HEK293 (cell line): ENCODE measurements at regions not wholly inside any gene's neighbourhood (a gene's known extent, or its start where the extent isn't known, plus 50 kb on each side); places are given as distances from the start of the nearest gene placed in this dataset.

Experiments
- CTCF ChIA-PET: fragments of 350-600 bp; formaldehyde crosslinking; extraction: SDS; loops from one replicate; lab custom pipeline; 2021; ENCODE audit warnings: antibody characterized with exemption; lab: Yijun Ruan, JAX
- POLR2A ChIA-PET: fragments of 300-600 bp; formaldehyde crosslinking; extraction: SDS; loops from one replicate; lab custom pipeline; 2020; ENCODE audit warnings: antibody characterized with exemption, inconsistent platforms; lab: Yijun Ruan, JAX
- H3K27ac ChIP-seq: fragments of 200-500 bp; sonication (Bioruptor generic); 2 replicates; pipeline ENCODE4 v1.5.1; 2014; ENCODE audit warnings: low read depth, low read length, control low read depth, inconsistent platforms; ENCODE audit errors: extremely low read depth
- H3K36me3 ChIP-seq, 2 experiments: fragments of 200-500 bp in 1 of 2; sonication (Bioruptor generic) in 1 of 2; 1 replicate in 1 of 2; 2 replicates in 1 of 2; pipeline ENCODE4 v1.5.1; 2014 to 2017; ENCODE audit warnings: inconsistent platforms in 2 of 2, low read length in 2 of 2; ENCODE audit not compliant: control insufficient read depth in 2 of 2, insufficient read depth in 1 of 2
- H3K4me1 ChIP-seq: fragments of 200-500 bp; sonication (Bioruptor generic); 2 replicates; pipeline ENCODE4 v1.5.1; 2014; ENCODE audit warnings: mild to moderate bottlenecking, low read length, inconsistent platforms; ENCODE audit not compliant: control insufficient read depth, insufficient read depth
- H3K4me3 ChIP-seq: 2 replicates; pipeline ENCODE4 v1.5.1; 2011; ENCODE audit warnings: low read depth, mild to moderate bottlenecking, control low read depth, low read length, moderate library complexity
- H3K9me3 ChIP-seq: fragments of 200-500 bp; sonication (Bioruptor generic); 2 replicates; pipeline ENCODE4 v1.5.1; 2014; ENCODE audit warnings: low read depth, low read length, inconsistent platforms; ENCODE audit not compliant: control insufficient read depth, insufficient read depth
- GFI1B ChIP-seq: fragments of 450-650 bp; formaldehyde crosslinking; IDR thresholded peaks from 2 replicates; pipeline ENCODE4 v1.5.1; 2016; ENCODE audit warnings: missing biosample characterization, missing genetic modification characterization
- HOXC10 ChIP-seq: sonication (generic); formaldehyde crosslinking; IDR thresholded peaks from 2 replicates; pipeline ENCODE4 v1.8.1; 2023; ENCODE audit warnings: mild to moderate bottlenecking, missing genetic modification reagents
- KLF7 ChIP-seq: fragments of 450-650 bp; formaldehyde crosslinking; IDR thresholded peaks from 2 replicates; pipeline ENCODE4 v1.5.1; 2016; ENCODE audit warnings: missing biosample characterization, missing genetic modification characterization, borderline replicate concordance
- SALL2 ChIP-seq: fragments of 450-650 bp; formaldehyde crosslinking; IDR thresholded peaks from 2 replicates; pipeline ENCODE4 v1.5.0; 2017; ENCODE audit warnings: missing biosample characterization, mild to moderate bottlenecking, missing genetic modification characterization, borderline replicate concordance
- TCF7L2 ChIP-seq: IDR thresholded peaks from 2 replicates; pipeline ENCODE4 v1.6.1; 2011; ENCODE audit warnings: low read depth, mild to moderate bottlenecking, inconsistent platforms, low read length, moderate library complexity, borderline replicate concordance
- YY1 ChIP-seq: fragments of 450-650 bp; formaldehyde crosslinking; IDR thresholded peaks from 2 replicates; pipeline ENCODE4 v1.5.1; 2018; ENCODE audit warnings: missing biosample characterization, missing genetic modification characterization
- ZBTB10 ChIP-seq: fragments of 450-650 bp; formaldehyde crosslinking; IDR thresholded peaks from 2 replicates; pipeline ENCODE4 v1.5.1; 2016; ENCODE audit warnings: missing biosample characterization, missing genetic modification characterization
- ZFP41 ChIP-seq: fragments of 450-650 bp; formaldehyde crosslinking; IDR thresholded peaks from 2 replicates; pipeline ENCODE4 v1.5.1; 2016; ENCODE audit warnings: missing biosample characterization, missing genetic modification characterization, borderline replicate concordance
- ZNF138 ChIP-seq: fragments of 450-650 bp; formaldehyde crosslinking; IDR thresholded peaks from 2 replicates; pipeline ENCODE4 v1.5.1; 2016; ENCODE audit warnings: missing biosample characterization, missing genetic modification characterization, borderline replicate concordance
- ZNF174 ChIP-seq: fragments of 450-650 bp; formaldehyde crosslinking; IDR thresholded peaks from 2 replicates; pipeline ENCODE4 v1.5.0; 2017; ENCODE audit warnings: missing biosample characterization, mild to moderate bottlenecking, missing genetic modification characterization
- ZNF2 ChIP-seq: fragments of 450-650 bp; formaldehyde crosslinking; IDR thresholded peaks from 2 replicates; pipeline ENCODE4 v1.5.1; 2016; ENCODE audit warnings: missing biosample characterization, missing genetic modification characterization
- ZNF214 ChIP-seq: fragments of 450-650 bp; formaldehyde crosslinking; IDR thresholded peaks from 2 replicates; pipeline ENCODE4 v1.5.1; 2017; ENCODE audit warnings: missing biosample characterization, mild to moderate bottlenecking, missing genetic modification characterization, borderline replicate concordance
- ZNF274 ChIP-seq, 2 experiments: fragments of 200-500 bp in 1 of 2; fragments of 450-650 bp in 1 of 2; sonication (Bioruptor generic) in 1 of 2; formaldehyde crosslinking in 1 of 2; IDR thresholded peaks; 2 replicates each; pipeline versions ENCODE4 v1.5.1 to v1.6.1; 2014 to 2016; ENCODE audit warnings: borderline replicate concordance in 1 of 2, inconsistent platforms in 1 of 2, low read length in 1 of 2, missing biosample characterization in 1 of 2, missing genetic modification characterization in 1 of 2
- ZNF280C ChIP-seq: fragments of 450-650 bp; formaldehyde crosslinking; IDR thresholded peaks from 2 replicates; pipeline ENCODE4 v1.5.1; 2016; ENCODE audit warnings: missing biosample characterization, missing genetic modification characterization
- ZNF302 ChIP-seq: fragments of 450-650 bp; formaldehyde crosslinking; IDR thresholded peaks from 2 replicates; pipeline ENCODE4 v1.5.1; 2016; ENCODE audit warnings: missing biosample characterization, missing genetic modification characterization, low read depth
- ZNF394 ChIP-seq: fragments of 450-650 bp; formaldehyde crosslinking; IDR thresholded peaks from 2 replicates; pipeline ENCODE4 v1.5.1; 2016; ENCODE audit warnings: missing biosample characterization, missing genetic modification characterization, mild to moderate bottlenecking, moderate library complexity, borderline replicate concordance
- ZNF404 ChIP-seq: fragments of 450-650 bp; formaldehyde crosslinking; IDR thresholded peaks from 2 replicates; pipeline ENCODE4 v1.5.1; 2017; ENCODE audit warnings: missing biosample characterization, missing genetic modification characterization
- ZNF426 ChIP-seq: fragments of 450-650 bp; formaldehyde crosslinking; IDR thresholded peaks from 2 replicates; pipeline ENCODE4 v1.5.1; 2017; ENCODE audit warnings: missing biosample characterization, missing genetic modification characterization, mild to moderate bottlenecking, inconsistent platforms, moderate library complexity
- ZNF521 ChIP-seq: fragments of 450-650 bp; formaldehyde crosslinking; IDR thresholded peaks from 2 replicates; pipeline ENCODE4 v1.5.1; 2017; ENCODE audit warnings: missing biosample characterization, mild to moderate bottlenecking, missing genetic modification characterization
- ZNF555 ChIP-seq: fragments of 450-650 bp; formaldehyde crosslinking; conservative IDR thresholded peaks from 2 replicates; pipeline ENCODE4 v1.5.1; 2017; ENCODE audit warnings: missing biosample characterization, mild to moderate bottlenecking, missing genetic modification characterization, inconsistent platforms
- ZNF596 ChIP-seq: fragments of 450-650 bp; IDR thresholded peaks from 2 replicates; pipeline ENCODE4 v1.5.0; 2018; ENCODE audit warnings: missing biosample characterization, mild to moderate bottlenecking, missing genetic modification characterization, moderate library complexity
- ZNF791 ChIP-seq: fragments of 450-650 bp; formaldehyde crosslinking; IDR thresholded peaks from 2 replicates; pipeline ENCODE4 v1.5.1; 2016; ENCODE audit warnings: missing biosample characterization, missing genetic modification characterization
- ZNF830 ChIP-seq: fragments of 450-650 bp; IDR thresholded peaks from 2 replicates; pipeline ENCODE4 v1.5.0; 2018; ENCODE audit warnings: missing biosample characterization, missing genetic modification characterization, low read depth, mild to moderate bottlenecking, moderate library complexity
- ZNF837 ChIP-seq: fragments of 450-650 bp; formaldehyde crosslinking; IDR thresholded peaks from 2 replicates; pipeline ENCODE4 v1.5.1; 2016; ENCODE audit warnings: missing biosample characterization, missing genetic modification characterization
- TF ChIP-seq, protein P1 (sequence below): fragments of 450-650 bp; formaldehyde crosslinking; IDR thresholded peaks from 2 replicates; pipeline ENCODE4 v1.5.1; 2017; ENCODE audit warnings: missing biosample characterization, missing genetic modification characterization
- TF ChIP-seq, protein P2 (sequence below): fragments of 450-650 bp; formaldehyde crosslinking; IDR thresholded peaks from 2 replicates; pipeline ENCODE4 v1.5.1; 2016; ENCODE audit warnings: missing biosample characterization, missing genetic modification characterization

DNA sequence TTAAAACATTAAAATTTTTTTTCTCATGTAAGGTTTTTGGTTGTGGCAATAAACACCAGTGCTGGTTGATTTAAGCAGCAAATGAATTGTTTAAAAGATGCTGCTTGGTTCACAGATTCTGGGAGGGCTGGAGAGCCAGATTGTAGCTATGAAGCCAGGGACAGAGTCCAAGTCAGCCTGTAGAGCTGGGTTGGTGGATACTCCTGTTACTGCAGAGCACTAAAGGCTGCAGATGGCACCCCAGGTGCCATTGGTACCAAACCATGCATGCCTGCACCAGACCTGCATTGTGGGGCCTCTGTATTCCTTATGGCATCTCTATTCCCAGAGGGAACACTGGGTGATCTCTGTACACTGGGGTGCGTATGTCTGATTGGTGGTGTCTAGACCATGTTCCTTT lies 113.3 kb downstream of the SNAPC1 start (continued):
- TF ChIP-seq ZNF394 (tag by site-specific recombination) (no peak), YY1 (tag by site-specific recombination) (no peak), ZFP41 (tag by site-specific recombination) (no peak), ZNF555 (tag by site-specific recombination) (no peak), ZNF2 (no peak), ZBTB10 (no peak), ZNF214 (tag by site-specific recombination) (no peak)

- no peaks in the 10 kb centered on the region for H3K36me3 ChIP-seq
- no peaks in the 10 kb centered on the region for H3K4me1 ChIP-seq
- H3K27ac ChIP-seq: no peak overlapping the region
- TF ChIP-seq ZNF791 (no peak), TCF7L2 (no peak), ZNF404 (tag by site-specific recombination) (no peak), ZNF280C (tag by site-specific recombination) (no peak), ZNF596 (tag by site-specific recombination) (no peak), ZNF138 (tag by site-specific recombination) (no peak), ZNF837 (tag by site-specific recombination) (no peak), ZNF521 (no peak)
- TF ChIP-seq, protein P1, sequence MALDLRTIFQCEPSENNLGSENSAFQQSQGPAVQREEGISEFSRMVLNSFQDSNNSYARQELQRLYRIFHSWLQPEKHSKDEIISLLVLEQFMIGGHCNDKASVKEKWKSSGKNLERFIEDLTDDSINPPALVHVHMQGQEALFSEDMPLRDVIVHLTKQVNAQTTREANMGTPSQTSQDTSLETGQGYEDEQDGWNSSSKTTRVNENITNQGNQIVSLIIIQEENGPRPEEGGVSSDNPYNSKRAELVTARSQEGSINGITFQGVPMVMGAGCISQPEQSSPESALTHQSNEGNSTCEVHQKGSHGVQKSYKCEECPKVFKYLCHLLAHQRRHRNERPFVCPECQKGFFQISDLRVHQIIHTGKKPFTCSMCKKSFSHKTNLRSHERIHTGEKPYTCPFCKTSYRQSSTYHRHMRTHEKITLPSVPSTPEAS (tag by site-specific recombination): no peak
- TF ChIP-seq, all 188 proteins: peak for 0
- Histone ChIP-seq H3K4me3 (no peak overlapping the region), H3K9me3 (no peaks in the 10 kb centered on the region)
- CTCF ChIA-PET: no interaction called here
- POLR2A ChIA-PET: no interaction called here
Measured at GRCh38 chr14:61876362-61877034, 114.3 kb downstream of the SNAPC1 start.

DNA sequence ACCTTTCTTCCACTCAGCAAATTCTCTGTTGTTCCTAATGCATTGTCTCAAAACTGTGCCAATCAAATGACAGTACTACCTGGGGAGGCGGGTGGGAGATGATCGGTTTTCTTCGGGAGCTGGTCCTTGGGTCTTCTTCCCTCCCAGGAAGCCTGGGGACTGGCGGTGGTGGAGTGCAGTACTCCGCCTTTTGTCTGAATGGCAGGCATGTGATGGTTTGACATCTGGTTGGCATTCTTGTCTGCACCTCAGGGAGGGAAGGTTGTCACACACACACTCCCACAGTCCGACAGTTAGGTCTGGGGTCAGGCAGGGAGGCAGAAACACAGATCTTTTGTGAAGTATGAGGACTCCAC lies 114.8 kb downstream of the SNAPC1 start:
- POLR2A ChIA-PET: no interaction called here
- no peak for TF ChIP-seq HOXC10
- TF ChIP-seq ZNF830 (tag by site-specific recombination): no peak
- TF ChIP-seq ZNF426 (tag by site-specific recombination): no peak
- TF ChIP-seq, protein P2, sequence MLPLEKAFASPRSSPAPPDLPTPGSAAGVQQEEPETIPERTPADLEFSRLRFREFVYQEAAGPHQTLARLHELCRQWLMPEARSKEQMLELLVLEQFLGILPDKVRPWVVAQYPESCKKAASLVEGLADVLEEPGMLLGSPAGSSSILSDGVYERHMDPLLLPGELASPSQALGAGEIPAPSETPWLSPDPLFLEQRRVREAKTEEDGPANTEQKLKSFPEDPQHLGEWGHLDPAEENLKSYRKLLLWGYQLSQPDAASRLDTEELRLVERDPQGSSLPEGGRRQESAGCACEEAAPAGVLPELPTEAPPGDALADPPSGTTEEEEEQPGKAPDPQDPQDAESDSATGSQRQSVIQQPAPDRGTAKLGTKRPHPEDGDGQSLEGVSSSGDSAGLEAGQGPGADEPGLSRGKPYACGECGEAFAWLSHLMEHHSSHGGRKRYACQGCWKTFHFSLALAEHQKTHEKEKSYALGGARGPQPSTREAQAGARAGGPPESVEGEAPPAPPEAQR (tag by site-specific recombination): no peak
- TF ChIP-seq SALL2: no peak
- TF ChIP-seq ZNF274 (IDR thresholded peaks at IDR 0.05; ENCODE audit: low read length): no peak
- no peak for TF ChIP-seq ZNF274 (tag by site-specific recombination; IDR thresholded peaks at IDR 0.05; ENCODE audit: borderline replicate concordance)
- TF ChIP-seq ZNF521: no peak
- TF ChIP-seq KLF7 (tag by site-specific recombination): no peak
- TF ChIP-seq ZNF174 (tag by site-specific recombination): no peak
- no peak for TF ChIP-seq ZNF302 (tag by site-specific recombination)
- TF ChIP-seq GFI1B (tag by site-specific recombination): no peak
- no peak for TF ChIP-seq ZNF791

More for the DNA sequence above, 114.8 kb downstream of the SNAPC1 start:
- Histone ChIP-seq H3K36me3 (no peaks in the 10 kb centered on the region), H3K4me1 (no peaks in the 10 kb centered on the region), H3K27ac (no peak overlapping the region), H3K9me3 (no peaks in the 10 kb centered on the region), H3K4me3 (no peak overlapping the region)
- CTCF ChIA-PET: interaction anchor here (1.1 kb wide), 1 partner anchor 16 kb away, joined by 5 read pairs; no protein-coding TSS in a partner anchor
